HepG2 (cell line): ENCODE measurements at regions not wholly inside any gene's neighbourhood (a gene's known extent, or its start where the extent isn't known, plus 50 kb on each side); places are given as distances from the start of the nearest gene placed in this dataset.

ENCODE experiments used
- CTCF ChIP-seq: sonication (generic); formaldehyde crosslinking; IDR thresholded peaks from 2 replicates; pipeline ENCODE4 v1.5.0; 2020; ENCODE audit warnings: mild to moderate bottlenecking, missing genetic modification reagents, moderate library complexity
- GABPA ChIP-seq, 2 experiments: IDR thresholded peaks; 2 replicates each; pipeline ENCODE4 v1.6.1; 2011 to 2016; ENCODE audit warnings: low read depth in 2 of 2, low read length in 1 of 2, missing biosample characterization in 1 of 2, missing genetic modification characterization in 1 of 2
- MAFK ChIP-seq, 2 experiments: IDR thresholded peaks in 1 of 2; conservative IDR thresholded peaks in 1 of 2; 2 replicates each; pipeline ENCODE4 v1.6.1; 2011; ENCODE audit warnings: improper control_type of control experiment in 2 of 2, low read length in 2 of 2
- TAF1 ChIP-seq: sonication (generic); formaldehyde crosslinking; IDR thresholded peaks from 2 replicates; pipeline ENCODE4 v1.4.0; 2020; ENCODE audit warnings: missing genetic modification reagents
- ZNF20 ChIP-seq: sonication (generic); formaldehyde crosslinking; IDR thresholded peaks from 2 replicates; pipeline ENCODE4 v1.4.0; 2020; ENCODE audit warnings: mild to moderate bottlenecking, moderate library complexity, missing genetic modification reagents

DNA sequence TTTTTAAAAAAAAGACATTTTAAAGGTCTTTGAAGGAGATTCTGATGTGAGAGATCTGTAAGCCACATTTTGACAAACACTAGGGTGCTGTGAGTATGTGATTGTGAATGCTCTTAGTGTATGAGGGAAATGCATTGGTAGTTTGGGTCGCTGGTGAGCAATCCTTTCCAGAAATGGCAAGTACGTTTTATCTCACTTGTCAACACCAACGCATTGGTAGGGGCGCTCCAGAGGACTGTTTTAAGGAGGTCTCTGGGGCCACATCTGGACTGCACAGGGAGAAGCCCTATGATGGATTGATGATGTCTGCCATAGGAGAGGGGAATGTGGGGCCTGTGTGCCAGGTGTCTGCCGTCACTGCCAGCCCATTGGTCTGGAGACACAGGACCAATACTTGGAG is 522.6 kb downstream of the BNC2 start:
- TF ChIP-seq MAFK (conservative IDR thresholded peaks at IDR 0.05 in 1 of 2, IDR thresholded peaks at IDR 0.05 in 1 of 2; ENCODE audit: low read length in 2 of 2): no peak
- TF ChIP-seq ZNF20 (CRISPR knock-in tag): no peak
- TF ChIP-seq TAF1 (CRISPR knock-in tag): no peak
- no peak for TF ChIP-seq GABPA (IDR thresholded peaks at IDR 0.05; ENCODE audit: low read depth, low read length)
- no peak for TF ChIP-seq GABPA (CRISPR knock-in tag; IDR thresholded peaks at IDR 0.05; ENCODE audit: low read depth)
- TF ChIP-seq CTCF (CRISPR knock-in tag): no peak
